GM23338 (cell line): ENCODE measurements at regions not wholly inside any gene's neighbourhood (a gene's known extent, or its start where the extent isn't known, plus 50 kb on each side); places are given as distances from the start of the nearest gene placed in this dataset.
A peak's percentile ranks its signal among the peaks of the same experiment; 100 is the strongest.

ENCODE experiments used
- ATAC-seq: fragments of 200-7000 bp; cut with Tn5 transposase; 3 replicates; pipeline ENCODE4 v1.9.1; 2020
- DNase-seq: peaks from one replicate; pipeline ENCODE4 v3.0.0-alpha.2; 2015; ENCODE audit warnings: low spot score
- H2AFZ ChIP-seq: fragments of 200-600 bp; sonication (generic); 2 replicates; pipeline ENCODE4 v1.8.0; 2016; ENCODE audit warnings: antibody characterized with exemption, mild to moderate bottlenecking, moderate library complexity
- H3F3A ChIP-seq: fragments of 200-600 bp; sonication (generic); replicated peaks from 2 replicates; pipeline ENCODE4 v1.8.0; 2017; ENCODE audit warnings: antibody characterized with exemption, mixed run types, low read depth
- H3K27ac ChIP-seq: fragments of 200-600 bp; sonication (generic); 2 replicates; pipeline ENCODE4 v1.6.1; 2016; ENCODE audit warnings: low read depth
- H3K27me3 ChIP-seq: fragments of 200-600 bp; sonication (generic); 2 replicates; pipeline ENCODE4 v1.8.0; 2016; ENCODE audit warnings: mild to moderate bottlenecking, mixed run types, moderate library complexity; ENCODE audit not compliant: insufficient read depth
- H3K36me3 ChIP-seq: fragments of 200-600 bp; sonication (generic); 2 replicates; pipeline ENCODE4 v1.8.0; 2016; ENCODE audit warnings: mild to moderate bottlenecking; ENCODE audit not compliant: insufficient read depth
- H3K4me1 ChIP-seq: fragments of 200-600 bp; sonication (generic); 2 replicates; pipeline ENCODE4 v1.8.0; 2016; ENCODE audit warnings: mild to moderate bottlenecking, moderate library complexity; ENCODE audit not compliant: insufficient read depth
- H3K4me2 ChIP-seq: fragments of 200-600 bp; sonication (generic); 2 replicates; pipeline ENCODE4 v1.7.1; 2017; ENCODE audit warnings: mixed run types
- H3K4me3 ChIP-seq: fragments of 200-600 bp; sonication (generic); 2 replicates; pipeline ENCODE4 v1.6.1; 2016; ENCODE audit warnings: mixed run types
- H3K79me2 ChIP-seq: fragments of 200-600 bp; sonication (generic); replicated peaks from 2 replicates; pipeline ENCODE4 v1.8.0; 2017; ENCODE audit warnings: mild to moderate bottlenecking; ENCODE audit not compliant: insufficient read depth
- H3K9me2 ChIP-seq: fragments of 200-600 bp; sonication (generic); 2 replicates; pipeline ENCODE4 v1.8.0; 2017; ENCODE audit not compliant: insufficient read depth
- H4K20me1 ChIP-seq: fragments of 200-600 bp; sonication (generic); replicated peaks from 2 replicates; pipeline ENCODE4 v1.8.0; 2017; ENCODE audit warnings: mild to moderate bottlenecking; ENCODE audit not compliant: insufficient read depth
- H3K27ac Mint-ChIP-seq: 2 replicates; pipeline ENCODE4 v1.8.0; 2020; ENCODE audit warnings: inconsistent platforms, mild to moderate bottlenecking, moderate library complexity, mixed read lengths
- H3K27me3 Mint-ChIP-seq: 3 replicates; pipeline ENCODE4 v1.8.0; 2022; ENCODE audit warnings: low read depth, mild to moderate bottlenecking, moderate library complexity, mixed read lengths, inconsistent platforms; ENCODE audit not compliant: insufficient read depth, poor library complexity
- H3K36me3 Mint-ChIP-seq: 3 replicates; pipeline ENCODE4 v1.8.0; 2021; ENCODE audit warnings: low read depth, mild to moderate bottlenecking, inconsistent platforms, moderate library complexity, mixed read lengths
- H3K4me1 Mint-ChIP-seq: 3 replicates; pipeline ENCODE4 v1.8.0; 2020; ENCODE audit warnings: mild to moderate bottlenecking, inconsistent platforms, mixed read lengths
- H3K4me3 Mint-ChIP-seq: 3 replicates; pipeline ENCODE4 v1.8.0; 2021; ENCODE audit warnings: moderate library complexity, mild to moderate bottlenecking, inconsistent platforms, mixed read lengths
- H3K9me3 Mint-ChIP-seq: 3 replicates; pipeline ENCODE4 v1.8.0; 2020; ENCODE audit warnings: moderate library complexity, mild to moderate bottlenecking, inconsistent platforms, mixed read lengths
- CREB1 ChIP-seq: fragments of 250-450 bp; sonication (Bioruptor Pico); IDR thresholded peaks from 2 replicates; pipeline ENCODE4 v1.5.0; 2020; ENCODE audit warnings: low read depth, mild to moderate bottlenecking, moderate library complexity
- EZH2 ChIP-seq: fragments of 200-600 bp; sonication (generic); IDR thresholded peaks from one replicate; pipeline ENCODE4 v1.8.0; 2017; ENCODE audit warnings: antibody characterized with exemption, mild to moderate bottlenecking, low read depth; ENCODE audit not compliant: unreplicated experiment
- EZH2phosphoT487 ChIP-seq: fragments of 200-600 bp; sonication (generic); IDR thresholded peaks from one replicate; pipeline ENCODE4 v1.8.1; 2018; ENCODE audit warnings: antibody characterized with exemption; ENCODE audit not compliant: unreplicated experiment
- JUNB ChIP-seq: IDR thresholded peaks from one replicate; pipeline ENCODE4 v1.6.1; 2016; ENCODE audit warnings: antibody characterized with exemption; ENCODE audit not compliant: unreplicated experiment
- NANOG ChIP-seq: IDR thresholded peaks from 2 replicates; pipeline ENCODE4 v1.6.1; 2016; ENCODE audit warnings: antibody characterized with exemption, borderline replicate concordance
- POLR2AphosphoS5 ChIP-seq: IDR thresholded peaks from 2 replicates; pipeline ENCODE4 v1.6.1; 2016; ENCODE audit warnings: antibody characterized with exemption, low read depth
- STAT1 ChIP-seq: IDR thresholded peaks from one replicate; pipeline ENCODE4 v1.6.1; 2016; ENCODE audit warnings: antibody characterized with exemption; ENCODE audit not compliant: unreplicated experiment
- ZNF114 ChIP-seq: fragments of 250-450 bp; sonication (Bioruptor Pico); IDR thresholded peaks from 2 replicates; pipeline ENCODE4 v1.5.0; 2020; ENCODE audit warnings: mild to moderate bottlenecking, moderate library complexity
- ZNF331 ChIP-seq: fragments of 250-450 bp; sonication (Bioruptor Pico); IDR thresholded peaks from 2 replicates; pipeline ENCODE4 v1.5.0; 2020; ENCODE audit warnings: low read depth, mild to moderate bottlenecking, moderate library complexity
- TF ChIP-seq, protein P1 (sequence below): IDR thresholded peaks from 2 replicates; pipeline ENCODE4 v1.6.1; 2016; ENCODE audit warnings: antibody characterized with exemption
- TF ChIP-seq, protein P2 (sequence below), 2 experiments: fragments of 200-600 bp in 1 of 2; sonication (generic) in 1 of 2; conservative IDR thresholded peaks; 2 replicates each; pipeline versions ENCODE4 v1.5.1 to v1.6.1; 2016 to 2017; ENCODE audit warnings: antibody characterized with exemption in 2 of 2, low read depth in 2 of 2, mild to moderate bottlenecking in 2 of 2, moderate library complexity in 1 of 2
- TF ChIP-seq, protein P3 (sequence below): fragments of 250-450 bp; sonication (Bioruptor Pico); IDR thresholded peaks from 2 replicates; pipeline ENCODE4 v1.5.0; 2020; ENCODE audit warnings: mild to moderate bottlenecking, moderate library complexity

DNA sequence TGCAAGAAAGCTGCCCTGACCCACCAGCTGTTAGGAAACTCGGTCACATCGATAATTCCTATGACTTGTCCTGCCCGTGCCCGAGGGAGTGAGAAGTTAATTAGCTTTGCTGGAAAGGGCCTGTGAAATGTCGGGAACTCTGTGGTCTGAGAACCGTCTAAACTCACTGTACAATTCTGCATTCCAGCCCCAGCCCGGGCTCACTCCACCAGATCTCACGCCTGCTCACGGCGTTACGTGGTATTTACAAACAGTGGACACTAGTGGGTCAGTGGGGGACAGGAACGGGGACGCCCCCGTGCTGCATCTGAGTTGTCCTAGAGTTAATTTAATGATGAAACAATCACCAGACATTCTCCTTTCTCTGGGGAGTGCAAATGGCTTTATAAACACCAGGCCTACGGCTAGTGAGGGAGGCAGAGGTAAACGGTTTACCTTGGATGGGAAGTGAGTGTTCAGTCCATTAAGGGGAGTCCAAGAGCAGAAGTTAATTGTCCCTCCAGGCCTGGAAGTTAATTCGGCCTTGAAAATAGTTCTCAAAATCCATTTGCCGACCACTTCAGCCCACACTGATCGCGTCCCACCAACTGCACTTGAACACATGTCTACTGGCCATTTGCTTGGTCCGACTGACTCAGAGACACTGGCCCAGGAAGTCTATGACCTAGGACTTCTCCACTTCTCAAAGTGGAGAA, 93.5 kb upstream of the MED13L start:
- no peak for TF ChIP-seq POLR2AphosphoS5
- no peak for TF ChIP-seq ZNF114 (CRISPR knock-in tag)
- no peak for TF ChIP-seq CREB1 (CRISPR knock-in tag)
- TF ChIP-seq EZH2phosphoT487: no peak
- no peak for TF ChIP-seq EZH2
- TF ChIP-seq JUNB: no peak
- TF ChIP-seq NANOG: no peak
- H3K36me3 Mint-ChIP-seq: no peaks in the 10 kb centered on the region
- DNase-seq (no peak), ATAC-seq (no peak)
- Histone ChIP-seq H3K36me3 (no peaks in the 10 kb centered on the region), H3K4me3 (no peak overlapping the region), H3K79me2 (no peaks in the 10 kb centered on the region), H4K20me1 (no peaks in the 10 kb centered on the region), H2AFZ (peak overlapping the region; percentile 48; the same call in 1 of the 2 replicates), H3K4me2 (no peak overlapping the region), H3F3A (peaks cover 13% of the 10 kb centered on the region), H3K27me3 (no peaks in the 10 kb centered on the region), H3K4me1 (0 out of 2 replicates have a peak, but pooled peaks cover 1% of the 10 kb centered on the region), H3K27ac (no peak overlapping the region), H3K9me2 (no peaks in the 10 kb centered on the region)
- no peak overlapping the region for H3K27ac Mint-ChIP-seq
- H3K9me3 Mint-ChIP-seq: peaks cover 7% of the 10 kb centered on the region; the same call in 2 of the 3 replicates
- H3K27me3 Mint-ChIP-seq: peaks cover 17% of the 10 kb centered on the region
- no peak overlapping the region for H3K4me3 Mint-ChIP-seq
- peaks cover 27% of the 10 kb centered on the region for H3K4me1 Mint-ChIP-seq

DNA sequence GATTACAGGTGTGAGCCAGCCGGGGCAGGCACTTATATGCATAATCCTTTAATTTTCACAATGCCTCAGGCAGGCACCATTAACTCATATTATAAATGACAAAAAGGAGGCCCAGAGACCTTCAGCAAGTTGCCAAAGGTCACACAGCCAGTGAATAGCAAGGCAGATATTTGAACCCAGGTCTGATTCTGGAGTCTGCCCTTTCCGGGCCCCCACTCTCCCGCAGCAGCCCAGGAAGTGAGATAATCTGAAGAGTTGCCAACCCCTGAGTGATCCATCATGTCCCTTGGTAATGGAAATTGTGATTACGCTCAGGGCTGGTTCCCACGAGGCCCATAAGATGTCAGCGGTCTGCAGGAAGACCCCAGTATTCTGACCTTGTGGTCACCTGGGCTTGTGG, 95.3 kb upstream of the MED13L start:
- H3K4me2 ChIP-seq: no peak overlapping the region
- no peaks in the 10 kb centered on the region for H3K36me3 ChIP-seq
- DNase-seq (no peak), ATAC-seq (no peak)
- H3K27me3 ChIP-seq: no peaks in the 10 kb centered on the region
- peaks cover 36% of the 10 kb centered on the region for H3K4me1 Mint-ChIP-seq
- peaks cover 7% of the 10 kb centered on the region; the same call in 2 of the 3 replicates for H3K9me3 Mint-ChIP-seq
- H3K4me3 ChIP-seq: no peak overlapping the region
- H3F3A ChIP-seq: peaks cover 14% of the 10 kb centered on the region
- H3K9me2 ChIP-seq: no peaks in the 10 kb centered on the region
- no peak overlapping the region; the same call in 1 of the 2 replicates for H2AFZ ChIP-seq
- no peak overlapping the region for H3K27ac Mint-ChIP-seq
- no peak overlapping the region for H3K4me3 Mint-ChIP-seq
- H3K27ac ChIP-seq: no peak overlapping the region
- peaks cover 7% of the 10 kb centered on the region; the same call in 1 of the 2 replicates for H3K4me1 ChIP-seq
- peaks cover 19% of the 10 kb centered on the region for H3K27me3 Mint-ChIP-seq
- H3K79me2 ChIP-seq: no peaks in the 10 kb centered on the region
- H3K36me3 Mint-ChIP-seq: no peaks in the 10 kb centered on the region
- no peaks in the 10 kb centered on the region for H4K20me1 ChIP-seq
- TF ChIP-seq POLR2AphosphoS5 (no peak), STAT1 (no peak), ZNF114 (CRISPR knock-in tag) (no peak), ZNF331 (CRISPR knock-in tag) (no peak), EZH2 (no peak), NANOG (no peak), JUNB (no peak)
- TF ChIP-seq, protein P1, sequence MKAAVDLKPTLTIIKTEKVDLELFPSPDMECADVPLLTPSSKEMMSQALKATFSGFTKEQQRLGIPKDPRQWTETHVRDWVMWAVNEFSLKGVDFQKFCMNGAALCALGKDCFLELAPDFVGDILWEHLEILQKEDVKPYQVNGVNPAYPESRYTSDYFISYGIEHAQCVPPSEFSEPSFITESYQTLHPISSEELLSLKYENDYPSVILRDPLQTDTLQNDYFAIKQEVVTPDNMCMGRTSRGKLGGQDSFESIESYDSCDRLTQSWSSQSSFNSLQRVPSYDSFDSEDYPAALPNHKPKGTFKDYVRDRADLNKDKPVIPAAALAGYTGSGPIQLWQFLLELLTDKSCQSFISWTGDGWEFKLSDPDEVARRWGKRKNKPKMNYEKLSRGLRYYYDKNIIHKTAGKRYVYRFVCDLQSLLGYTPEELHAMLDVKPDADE: no peak
- TF ChIP-seq, protein P2, sequence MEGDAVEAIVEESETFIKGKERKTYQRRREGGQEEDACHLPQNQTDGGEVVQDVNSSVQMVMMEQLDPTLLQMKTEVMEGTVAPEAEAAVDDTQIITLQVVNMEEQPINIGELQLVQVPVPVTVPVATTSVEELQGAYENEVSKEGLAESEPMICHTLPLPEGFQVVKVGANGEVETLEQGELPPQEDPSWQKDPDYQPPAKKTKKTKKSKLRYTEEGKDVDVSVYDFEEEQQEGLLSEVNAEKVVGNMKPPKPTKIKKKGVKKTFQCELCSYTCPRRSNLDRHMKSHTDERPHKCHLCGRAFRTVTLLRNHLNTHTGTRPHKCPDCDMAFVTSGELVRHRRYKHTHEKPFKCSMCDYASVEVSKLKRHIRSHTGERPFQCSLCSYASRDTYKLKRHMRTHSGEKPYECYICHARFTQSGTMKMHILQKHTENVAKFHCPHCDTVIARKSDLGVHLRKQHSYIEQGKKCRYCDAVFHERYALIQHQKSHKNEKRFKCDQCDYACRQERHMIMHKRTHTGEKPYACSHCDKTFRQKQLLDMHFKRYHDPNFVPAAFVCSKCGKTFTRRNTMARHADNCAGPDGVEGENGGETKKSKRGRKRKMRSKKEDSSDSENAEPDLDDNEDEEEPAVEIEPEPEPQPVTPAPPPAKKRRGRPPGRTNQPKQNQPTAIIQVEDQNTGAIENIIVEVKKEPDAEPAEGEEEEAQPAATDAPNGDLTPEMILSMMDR (conservative IDR thresholded peaks at IDR 0.05; ENCODE audit: low read depth in 2 of 2): no peak
- TF ChIP-seq, protein P3, sequence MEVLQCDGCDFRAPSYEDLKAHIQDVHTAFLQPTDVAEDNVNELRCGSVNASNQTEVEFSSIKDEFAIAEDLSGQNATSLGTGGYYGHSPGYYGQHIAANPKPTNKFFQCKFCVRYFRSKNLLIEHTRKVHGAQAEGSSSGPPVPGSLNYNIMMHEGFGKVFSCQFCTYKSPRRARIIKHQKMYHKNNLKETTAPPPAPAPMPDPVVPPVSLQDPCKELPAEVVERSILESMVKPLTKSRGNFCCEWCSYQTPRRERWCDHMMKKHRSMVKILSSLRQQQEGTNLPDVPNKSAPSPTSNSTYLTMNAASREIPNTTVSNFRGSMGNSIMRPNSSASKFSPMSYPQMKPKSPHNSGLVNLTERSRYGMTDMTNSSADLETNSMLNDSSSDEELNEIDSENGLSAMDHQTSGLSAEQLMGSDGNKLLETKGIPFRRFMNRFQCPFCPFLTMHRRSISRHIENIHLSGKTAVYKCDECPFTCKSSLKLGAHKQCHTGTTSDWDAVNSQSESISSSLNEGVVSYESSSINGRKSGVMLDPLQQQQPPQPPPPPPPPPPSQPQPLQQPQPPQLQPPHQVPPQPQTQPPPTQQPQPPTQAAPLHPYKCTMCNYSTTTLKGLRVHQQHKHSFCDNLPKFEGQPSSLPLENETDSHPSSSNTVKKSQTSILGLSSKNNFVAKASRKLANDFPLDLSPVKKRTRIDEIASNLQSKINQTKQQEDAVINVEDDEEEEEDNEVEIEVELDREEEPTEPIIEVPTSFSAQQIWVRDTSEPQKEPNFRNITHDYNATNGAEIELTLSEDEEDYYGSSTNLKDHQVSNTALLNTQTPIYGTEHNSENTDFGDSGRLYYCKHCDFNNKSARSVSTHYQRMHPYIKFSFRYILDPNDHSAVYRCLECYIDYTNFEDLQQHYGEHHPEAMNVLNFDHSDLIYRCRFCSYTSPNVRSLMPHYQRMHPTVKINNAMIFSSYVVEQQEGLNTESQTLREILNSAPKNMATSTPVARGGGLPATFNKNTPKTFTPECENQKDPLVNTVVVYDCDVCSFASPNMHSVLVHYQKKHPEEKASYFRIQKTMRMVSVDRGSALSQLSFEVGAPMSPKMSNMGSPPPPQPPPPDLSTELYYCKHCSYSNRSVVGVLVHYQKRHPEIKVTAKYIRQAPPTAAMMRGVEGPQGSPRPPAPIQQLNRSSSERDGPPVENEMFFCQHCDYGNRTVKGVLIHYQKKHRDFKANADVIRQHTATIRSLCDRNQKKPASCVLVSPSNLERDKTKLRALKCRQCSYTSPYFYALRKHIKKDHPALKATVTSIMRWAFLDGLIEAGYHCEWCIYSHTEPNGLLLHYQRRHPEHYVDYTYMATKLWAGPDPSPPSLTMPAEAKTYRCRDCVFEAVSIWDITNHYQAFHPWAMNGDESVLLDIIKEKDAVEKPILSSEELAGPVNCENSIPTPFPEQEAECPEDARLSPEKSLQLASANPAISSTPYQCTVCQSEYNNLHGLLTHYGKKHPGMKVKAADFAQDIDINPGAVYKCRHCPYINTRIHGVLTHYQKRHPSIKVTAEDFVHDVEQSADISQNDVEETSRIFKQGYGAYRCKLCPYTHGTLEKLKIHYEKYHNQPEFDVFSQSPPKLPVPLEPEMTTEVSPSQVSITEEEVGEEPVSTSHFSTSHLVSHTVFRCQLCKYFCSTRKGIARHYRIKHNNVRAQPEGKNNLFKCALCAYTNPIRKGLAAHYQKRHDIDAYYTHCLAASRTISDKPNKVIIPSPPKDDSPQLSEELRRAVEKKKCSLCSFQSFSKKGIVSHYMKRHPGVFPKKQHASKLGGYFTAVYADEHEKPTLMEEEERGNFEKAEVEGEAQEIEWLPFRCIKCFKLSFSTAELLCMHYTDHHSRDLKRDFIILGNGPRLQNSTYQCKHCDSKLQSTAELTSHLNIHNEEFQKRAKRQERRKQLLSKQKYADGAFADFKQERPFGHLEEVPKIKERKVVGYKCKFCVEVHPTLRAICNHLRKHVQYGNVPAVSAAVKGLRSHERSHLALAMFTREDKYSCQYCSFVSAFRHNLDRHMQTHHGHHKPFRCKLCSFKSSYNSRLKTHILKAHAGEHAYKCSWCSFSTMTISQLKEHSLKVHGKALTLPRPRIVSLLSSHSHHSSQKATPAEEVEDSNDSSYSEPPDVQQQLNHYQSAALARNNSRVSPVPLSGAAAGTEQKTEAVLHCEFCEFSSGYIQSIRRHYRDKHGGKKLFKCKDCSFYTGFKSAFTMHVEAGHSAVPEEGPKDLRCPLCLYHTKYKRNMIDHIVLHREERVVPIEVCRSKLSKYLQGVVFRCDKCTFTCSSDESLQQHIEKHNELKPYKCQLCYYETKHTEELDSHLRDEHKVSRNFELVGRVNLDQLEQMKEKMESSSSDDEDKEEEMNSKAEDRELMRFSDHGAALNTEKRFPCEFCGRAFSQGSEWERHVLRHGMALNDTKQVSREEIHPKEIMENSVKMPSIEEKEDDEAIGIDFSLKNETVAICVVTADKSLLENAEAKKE (CRISPR knock-in tag): no peak
